ENCODE measurements at regions not wholly inside any gene's neighbourhood (a gene's known extent, or its start where the extent isn't known, plus 50 kb on each side); places are given as distances from the start of the nearest gene placed in this dataset.

- TF ChIP-seq, protein P1, sequence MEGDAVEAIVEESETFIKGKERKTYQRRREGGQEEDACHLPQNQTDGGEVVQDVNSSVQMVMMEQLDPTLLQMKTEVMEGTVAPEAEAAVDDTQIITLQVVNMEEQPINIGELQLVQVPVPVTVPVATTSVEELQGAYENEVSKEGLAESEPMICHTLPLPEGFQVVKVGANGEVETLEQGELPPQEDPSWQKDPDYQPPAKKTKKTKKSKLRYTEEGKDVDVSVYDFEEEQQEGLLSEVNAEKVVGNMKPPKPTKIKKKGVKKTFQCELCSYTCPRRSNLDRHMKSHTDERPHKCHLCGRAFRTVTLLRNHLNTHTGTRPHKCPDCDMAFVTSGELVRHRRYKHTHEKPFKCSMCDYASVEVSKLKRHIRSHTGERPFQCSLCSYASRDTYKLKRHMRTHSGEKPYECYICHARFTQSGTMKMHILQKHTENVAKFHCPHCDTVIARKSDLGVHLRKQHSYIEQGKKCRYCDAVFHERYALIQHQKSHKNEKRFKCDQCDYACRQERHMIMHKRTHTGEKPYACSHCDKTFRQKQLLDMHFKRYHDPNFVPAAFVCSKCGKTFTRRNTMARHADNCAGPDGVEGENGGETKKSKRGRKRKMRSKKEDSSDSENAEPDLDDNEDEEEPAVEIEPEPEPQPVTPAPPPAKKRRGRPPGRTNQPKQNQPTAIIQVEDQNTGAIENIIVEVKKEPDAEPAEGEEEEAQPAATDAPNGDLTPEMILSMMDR (IDR thresholded peaks at IDR 0.05): no peak
- TF ChIP-seq POLR2A (IDR thresholded peaks at IDR 0.05): no peak
- 57 to 67% methylated on average over 18 of the region's 18 CpGs for WGBS, 2 donors
- no peak for DNase-seq
- no peak overlapping the region for H3K27ac ChIP-seq
- no peak overlapping the region for H3K4me3 ChIP-seq
- intact Hi-C loops (cut with DNase I): no loop called here
- no peaks in the 10 kb centered on the region for H3K36me3 ChIP-seq
- no peaks in the 10 kb centered on the region for H3K9me3 ChIP-seq
- no peaks in the 10 kb centered on the region for H3K27me3 ChIP-seq
- no peaks in the 10 kb centered on the region for H3K4me1 ChIP-seq
Measured at GRCh38 chr16:9481747-9482730, 390.6 kb downstream of the HAPSTR1 start.

DNA sequence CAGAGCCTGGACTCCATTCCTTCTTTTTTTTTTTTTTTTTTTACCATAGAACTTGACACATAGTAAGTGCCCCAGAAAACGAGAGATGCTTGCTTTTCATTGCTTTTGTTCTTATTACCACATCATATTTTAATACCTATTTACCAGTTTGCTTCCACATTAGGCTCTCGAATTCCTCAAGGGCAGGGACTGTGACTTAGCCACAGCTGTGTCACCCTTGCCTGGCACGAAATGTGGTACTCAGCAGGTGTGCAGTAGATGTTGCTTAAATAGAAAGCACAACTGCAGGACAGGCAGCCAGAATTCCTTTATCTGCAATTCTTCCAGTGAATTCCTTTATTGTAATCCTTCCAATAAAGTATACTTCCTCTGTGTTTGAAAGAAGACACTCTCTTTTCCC, 393.0 kb downstream of the HAPSTR1 start:
- WGBS, 2 donors: 33 to 37% methylated on average over 3 of the region's 3 CpGs
- H3K4me1 ChIP-seq: no peaks in the 10 kb centered on the region
- intact Hi-C loops (cut with DNase I): no loop called here
- H3K27ac ChIP-seq: no peak overlapping the region
- no peaks in the 10 kb centered on the region for H3K27me3 ChIP-seq
- TF ChIP-seq POLR2A (IDR thresholded peaks at IDR 0.05): no peak
- DNase-seq: no peak
- no peak overlapping the region for H3K4me3 ChIP-seq
- H3K9me3 ChIP-seq: no peaks in the 10 kb centered on the region
- no peaks in the 10 kb centered on the region for H3K36me3 ChIP-seq

DNA sequence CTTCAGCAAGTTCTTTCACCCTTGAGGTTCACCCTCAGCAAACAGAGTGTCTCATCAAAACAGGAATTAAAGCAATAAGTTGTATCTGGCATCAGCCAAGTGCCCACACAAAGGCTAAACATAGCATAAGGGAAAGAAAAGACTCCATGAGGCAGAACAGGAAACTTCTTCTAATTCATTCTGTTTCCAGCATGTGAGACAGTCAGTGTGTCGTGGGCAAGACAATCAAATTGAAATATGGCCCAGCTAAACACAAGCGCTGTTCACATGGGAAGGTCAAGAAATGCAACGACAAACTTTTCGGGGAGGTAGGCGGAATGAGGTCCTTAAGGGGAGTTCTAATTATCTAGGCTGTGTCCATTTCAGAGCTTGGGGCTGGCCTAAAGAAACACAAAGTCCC, 393.4 kb downstream of the HAPSTR1 start:
- Histone ChIP-seq H3K4me1 (no peaks in the 10 kb centered on the region), H3K27ac (no peak overlapping the region), H3K36me3 (no peaks in the 10 kb centered on the region), H3K4me3 (no peak overlapping the region), H3K9me3 (no peaks in the 10 kb centered on the region), H3K27me3 (no peaks in the 10 kb centered on the region)
- TF ChIP-seq, protein P1 (IDR thresholded peaks at IDR 0.05): no peak
- intact Hi-C loops (cut with DNase I): no loop called here
- DNase-seq: no peak
- WGBS, 2 donors: 54 to 58% methylated on average over 5 of the region's 5 CpGs

DNA sequence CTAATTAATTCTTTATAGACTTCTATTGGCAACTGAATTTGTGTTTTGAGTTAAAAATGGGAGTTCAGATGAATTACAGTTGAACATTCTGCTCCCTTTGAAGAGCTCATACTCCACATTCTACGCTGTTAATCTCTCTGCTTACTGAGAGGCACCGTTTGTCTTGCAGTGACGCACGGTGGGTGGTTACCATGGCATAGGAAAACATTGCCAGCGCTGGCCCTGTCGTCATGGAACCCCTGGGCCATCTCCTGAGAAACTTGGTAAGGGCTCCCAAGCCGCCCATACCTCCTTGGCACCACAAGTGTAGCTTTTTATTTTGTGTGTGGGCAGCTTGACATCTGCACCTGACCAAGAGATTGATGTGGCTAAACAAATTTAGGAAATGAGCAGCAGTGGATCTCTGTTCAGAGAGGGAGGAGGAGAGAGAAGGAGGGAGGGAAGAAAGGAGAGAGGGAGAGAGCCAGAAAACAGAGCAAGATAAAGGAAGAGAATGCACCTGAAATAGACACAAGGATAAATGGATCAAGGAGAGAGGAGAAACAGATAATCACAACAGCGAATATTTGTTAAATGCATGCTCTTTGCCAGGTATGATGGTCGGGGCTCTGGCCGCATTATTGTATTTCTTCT, 398.5 kb downstream of the HAPSTR1 start:
- no peaks in the 10 kb centered on the region for H3K9me3 ChIP-seq
- H3K4me3 ChIP-seq: no peak overlapping the region
- no peaks in the 10 kb centered on the region for H3K27me3 ChIP-seq
- peak overlapping the region in 3 of 4 donors; percentile 43 to 49 (median 44) for H3K27ac ChIP-seq
- 29 to 30% methylated on average over 9 to 10 of the region's 10 CpGs for WGBS, 2 donors
- no peaks in the 10 kb centered on the region for H3K36me3 ChIP-seq
- intact Hi-C loops (cut with DNase I): no loop called here
- TF ChIP-seq, protein P1 (IDR thresholded peaks at IDR 0.05): no peak
- TF ChIP-seq POLR2A (IDR thresholded peaks at IDR 0.05): no peak
- H3K4me1 ChIP-seq: no peaks in the 10 kb centered on the region
- DNase-seq: no peak

GRCh38 chr16:9495824-9496223, 404.4 kb downstream of the HAPSTR1 start:
- no peak for TF ChIP-seq POLR2A (IDR thresholded peaks at IDR 0.05)
- intact Hi-C loops (cut with DNase I): no loop called here

GRCh38 chr16:9497750-9498149, 406.3 kb downstream of the HAPSTR1 start:
- Histone ChIP-seq H3K4me3 (no peak overlapping the region), H3K4me1 (no peaks in the 10 kb centered on the region), H3K9me3 (no peaks in the 10 kb centered on the region), H3K27me3 (no peaks in the 10 kb centered on the region), H3K27ac (no peak overlapping the region), H3K36me3 (no peaks in the 10 kb centered on the region)
- no peak for TF ChIP-seq POLR2A (IDR thresholded peaks at IDR 0.05)
- TF ChIP-seq, protein P1 (IDR thresholded peaks at IDR 0.05): no peak
- intact Hi-C loops (cut with DNase I): no loop called here
- WGBS, 2 donors: 44 to 52% methylated on average over 3 of the region's 3 CpGs
- no peak for DNase-seq

More at GRCh38 chr16:9495824-9496223, 404.4 kb downstream of the HAPSTR1 start:
- H3K27me3 ChIP-seq: no peaks in the 10 kb centered on the region
- H3K4me1 ChIP-seq: no peaks in the 10 kb centered on the region
- no peak overlapping the region for H3K27ac ChIP-seq
- WGBS, 2 donors: 41 to 43% methylated on average over 3 of the region's 3 CpGs
- no peaks in the 10 kb centered on the region for H3K9me3 ChIP-seq
- no peaks in the 10 kb centered on the region for H3K36me3 ChIP-seq
- no peak for DNase-seq
- no peak overlapping the region for H3K4me3 ChIP-seq
